Endodermal cell (in vitro differentiated cells): ENCODE measurements at regions not wholly inside any gene's neighbourhood (a gene's known extent, or its start where the extent isn't known, plus 50 kb on each side); places are given as distances from the start of the nearest gene placed in this dataset.

Experiments used
- DNase-seq: peaks from one replicate; pipeline ENCODE4 v3.0.0-alpha.2; 2017
- H3K27ac ChIP-seq: 2 replicates; pipeline ENCODE4 v1.5.1; 2013; ENCODE audit warnings: mild to moderate bottlenecking, low read depth, low read length, moderate library complexity
- H3K27me3 ChIP-seq: 2 replicates; pipeline ENCODE4 v1.6.1; 2013; ENCODE audit warnings: mild to moderate bottlenecking, low read length, moderate library complexity; ENCODE audit not compliant: insufficient read depth, control insufficient read depth, poor library complexity, severe bottlenecking
- H3K36me3 ChIP-seq: 2 replicates; pipeline ENCODE4 v1.7.0; 2013; ENCODE audit warnings: mild to moderate bottlenecking, low read length, moderate library complexity; ENCODE audit not compliant: control insufficient read depth, insufficient read depth
- H3K4me1 ChIP-seq: one replicate; pipeline ENCODE4 v1.7.0; 2013; ENCODE audit warnings: low read length; ENCODE audit not compliant: control insufficient read depth, insufficient read depth
- H3K4me3 ChIP-seq: 2 replicates; pipeline ENCODE4 v1.5.1; 2013; ENCODE audit warnings: mild to moderate bottlenecking, low read length, moderate library complexity
- H3K9ac ChIP-seq: 2 replicates; pipeline ENCODE4 v1.6.1; 2013; ENCODE audit warnings: mild to moderate bottlenecking, low read length, moderate library complexity; ENCODE audit not compliant: poor library complexity, severe bottlenecking; ENCODE audit errors: extremely low read depth
- H3K9me3 ChIP-seq: 2 replicates; pipeline ENCODE4 v1.6.1; 2013; ENCODE audit warnings: mild to moderate bottlenecking, low read length, moderate library complexity; ENCODE audit not compliant: control insufficient read depth
- H3K27ac Mint-ChIP-seq: 2 replicates; pipeline ENCODE4 v1.8.0; 2020; ENCODE audit warnings: mixed read lengths
- H3K27me3 Mint-ChIP-seq: 2 replicates; pipeline ENCODE4 v1.8.0; 2021; ENCODE audit warnings: mild to moderate bottlenecking, mixed read lengths; ENCODE audit not compliant: insufficient read depth
- H3K36me3 Mint-ChIP-seq: 2 replicates; pipeline ENCODE4 v1.8.0; 2020; ENCODE audit warnings: low read depth, mixed read lengths
- H3K4me1 Mint-ChIP-seq: 2 replicates; pipeline ENCODE4 v1.8.0; 2020; ENCODE audit warnings: mixed read lengths
- H3K4me3 Mint-ChIP-seq: 2 replicates; pipeline ENCODE4 v1.8.0; 2020; ENCODE audit warnings: mild to moderate bottlenecking, moderate library complexity, mixed read lengths
- H3K9me3 Mint-ChIP-seq: 2 replicates; pipeline ENCODE4 v1.8.0; 2020; ENCODE audit warnings: mild to moderate bottlenecking, mixed read lengths
- WGBS, 2 experiments: methylation state at CpG; one replicate each; pipeline versions ENCODE4 v1.1.5 to v1.1.7; 2013; ENCODE audit warnings: missing lambda C conversion rate in 2 of 2, mixed read lengths in 1 of 2; ENCODE audit not compliant: insufficient coverage in 1 of 2, insufficient read length in 1 of 2; 5-methylcytosine and 5-hydroxymethylcytosine counted together
- TF ChIP-seq, protein P1 (sequence below): fragments of 200-600 bp; sonication (generic); conservative IDR thresholded peaks from 2 replicates; pipeline ENCODE4 v1.5.0; 2021; ENCODE audit warnings: antibody characterized with exemption, mild to moderate bottlenecking

DNA sequence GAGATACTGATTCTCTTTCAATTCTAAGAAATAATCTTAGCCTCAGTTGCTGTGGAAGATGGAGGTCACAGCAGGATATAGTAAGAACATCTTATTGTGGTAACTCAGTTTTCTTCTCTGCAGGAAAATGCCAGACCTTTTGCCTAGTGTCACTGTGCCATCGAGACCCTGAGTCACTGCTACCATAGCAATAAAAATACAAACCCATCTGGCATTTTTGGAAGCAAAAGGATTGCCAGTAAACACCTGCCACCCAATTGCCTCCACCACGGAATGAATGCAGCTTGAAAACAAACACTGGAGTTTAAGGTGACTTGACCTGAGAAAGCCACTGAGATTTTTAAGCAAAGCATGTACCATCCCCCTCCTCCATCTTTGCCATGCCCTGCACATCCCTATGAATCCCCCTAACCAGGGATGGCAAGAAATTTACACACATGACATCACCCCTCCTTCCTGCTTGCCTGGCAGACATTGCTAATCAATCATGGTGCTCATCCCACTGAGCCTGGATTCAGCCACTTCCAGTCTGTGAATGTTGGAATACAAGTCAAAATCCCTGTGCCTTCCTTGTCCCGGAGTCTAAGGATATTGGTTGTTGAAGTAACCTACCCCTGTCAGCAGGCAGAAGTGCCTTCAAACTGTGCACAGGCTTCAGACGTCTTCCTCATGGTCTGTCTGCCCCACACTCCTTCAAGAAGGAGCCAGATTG lies 59.6 kb upstream of the MAMLD1 start:
- no peak overlapping the region for H3K4me3 Mint-ChIP-seq
- H3K9ac ChIP-seq, result no peak overlapping the region
- 86 to 88% methylated on average over 1 to 4 of the region's 4 CpGs for WGBS, 2 experiments
- no peaks in the 10 kb centered on the region for H3K36me3 Mint-ChIP-seq
- H3K27me3 Mint-ChIP-seq, result no peaks in the 10 kb centered on the region
- H3K9me3 ChIP-seq, result no peaks in the 10 kb centered on the region
- H3K27me3 ChIP-seq, result no peaks in the 10 kb centered on the region
- no peak overlapping the region for H3K4me3 ChIP-seq
- H3K4me1 ChIP-seq, result no peaks in the 10 kb centered on the region
- H3K36me3 ChIP-seq, result no peaks in the 10 kb centered on the region
- no peak overlapping the region for H3K27ac ChIP-seq
- H3K27ac Mint-ChIP-seq, result no peak overlapping the region
- TF ChIP-seq, protein P1, sequence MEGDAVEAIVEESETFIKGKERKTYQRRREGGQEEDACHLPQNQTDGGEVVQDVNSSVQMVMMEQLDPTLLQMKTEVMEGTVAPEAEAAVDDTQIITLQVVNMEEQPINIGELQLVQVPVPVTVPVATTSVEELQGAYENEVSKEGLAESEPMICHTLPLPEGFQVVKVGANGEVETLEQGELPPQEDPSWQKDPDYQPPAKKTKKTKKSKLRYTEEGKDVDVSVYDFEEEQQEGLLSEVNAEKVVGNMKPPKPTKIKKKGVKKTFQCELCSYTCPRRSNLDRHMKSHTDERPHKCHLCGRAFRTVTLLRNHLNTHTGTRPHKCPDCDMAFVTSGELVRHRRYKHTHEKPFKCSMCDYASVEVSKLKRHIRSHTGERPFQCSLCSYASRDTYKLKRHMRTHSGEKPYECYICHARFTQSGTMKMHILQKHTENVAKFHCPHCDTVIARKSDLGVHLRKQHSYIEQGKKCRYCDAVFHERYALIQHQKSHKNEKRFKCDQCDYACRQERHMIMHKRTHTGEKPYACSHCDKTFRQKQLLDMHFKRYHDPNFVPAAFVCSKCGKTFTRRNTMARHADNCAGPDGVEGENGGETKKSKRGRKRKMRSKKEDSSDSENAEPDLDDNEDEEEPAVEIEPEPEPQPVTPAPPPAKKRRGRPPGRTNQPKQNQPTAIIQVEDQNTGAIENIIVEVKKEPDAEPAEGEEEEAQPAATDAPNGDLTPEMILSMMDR, result no peak
- DNase-seq, result no peak
- H3K4me1 Mint-ChIP-seq, result no peaks in the 10 kb centered on the region
- H3K9me3 Mint-ChIP-seq, result peaks cover 53% of the 10 kb centered on the region

DNA sequence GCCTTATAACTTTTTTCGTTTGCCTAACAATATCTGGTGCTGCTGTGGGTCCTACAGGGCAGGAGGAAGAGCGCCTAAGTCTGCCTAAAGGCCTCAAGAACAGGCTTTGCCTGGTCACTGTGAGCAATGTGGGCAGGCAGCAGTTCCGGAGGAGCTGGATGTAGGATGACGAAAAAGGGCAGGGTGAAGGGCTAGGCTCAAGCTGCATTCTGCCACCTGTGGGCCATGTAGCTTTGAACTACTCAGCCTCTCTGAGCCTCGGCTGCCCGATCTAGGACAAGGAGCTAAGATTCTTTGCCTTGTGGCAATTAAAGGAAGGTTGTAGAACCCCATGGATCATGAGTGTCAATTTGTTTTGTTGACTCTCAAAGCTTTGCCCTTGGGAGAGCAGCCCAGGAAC lies 57.1 kb upstream of the MAMLD1 start:
- WGBS, 2 experiments, result 88 to 92% methylated on average over 2 to 6 of the region's 6 CpGs
- H3K4me3 ChIP-seq, result no peak overlapping the region
- Mint-ChIP-seq H3K4me3 (no peak overlapping the region), H3K4me1 (no peaks in the 10 kb centered on the region), H3K27me3 (no peaks in the 10 kb centered on the region), H3K27ac (no peak overlapping the region), H3K36me3 (no peaks in the 10 kb centered on the region), H3K9me3 (peaks cover 59% of the 10 kb centered on the region)
- H3K9ac ChIP-seq, result no peak overlapping the region
- no peak overlapping the region for H3K27ac ChIP-seq
- no peaks in the 10 kb centered on the region for H3K4me1 ChIP-seq
- no peak for DNase-seq
- no peaks in the 10 kb centered on the region for H3K27me3 ChIP-seq
- H3K36me3 ChIP-seq, result no peaks in the 10 kb centered on the region
- H3K9me3 ChIP-seq, result no peaks in the 10 kb centered on the region
- TF ChIP-seq, protein P1, result no peak

DNA sequence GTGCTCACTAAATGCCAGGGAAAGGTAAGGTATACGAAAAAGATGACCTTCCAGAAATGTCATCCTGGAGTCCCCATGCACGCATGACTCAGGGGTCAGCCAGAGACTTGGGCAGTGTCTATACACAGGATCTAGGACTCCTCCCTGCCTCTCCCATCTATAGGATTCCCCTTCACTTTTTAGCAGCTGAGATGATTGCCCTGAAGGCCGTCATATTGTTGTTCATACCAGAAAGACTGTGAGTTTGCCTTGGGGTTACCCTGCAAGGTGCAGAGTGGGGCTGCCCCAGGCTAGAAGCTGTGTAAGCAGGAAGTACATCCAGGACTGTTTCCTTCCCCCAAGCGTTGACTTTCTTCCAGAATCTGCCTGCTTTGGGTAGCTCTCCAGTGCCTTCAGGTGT lies 55.1 kb upstream of the MAMLD1 start:
- H3K27ac ChIP-seq, result no peak overlapping the region
- TF ChIP-seq, protein P1, result no peak
- no peaks in the 10 kb centered on the region for H3K9me3 ChIP-seq
- H3K36me3 ChIP-seq, result no peaks in the 10 kb centered on the region
- no peak overlapping the region for H3K9ac ChIP-seq
- Mint-ChIP-seq H3K27me3 (no peaks in the 10 kb centered on the region), H3K27ac (no peak overlapping the region), H3K9me3 (peaks cover 74% of the 10 kb centered on the region), H3K4me3 (no peak overlapping the region), H3K36me3 (no peaks in the 10 kb centered on the region), H3K4me1 (no peaks in the 10 kb centered on the region)
- H3K4me1 ChIP-seq, result no peaks in the 10 kb centered on the region
- H3K27me3 ChIP-seq, result no peaks in the 10 kb centered on the region
- DNase-seq, result no peak
- H3K4me3 ChIP-seq, result no peak overlapping the region
- 94% methylated on average over 4 of the region's 4 CpGs; no CpG with 5 or more reads in 1 of the 2 experiments for WGBS, 2 experiments
